Right lobe of liver (tissue), 6 donors: ENCODE measurements at regions not wholly inside any gene's neighbourhood (a gene's known extent, or its start where the extent isn't known, plus 50 kb on each side); places are given as distances from the start of the nearest gene placed in this dataset.
"Not testable (repeated sequence)": the region's sequence is repeated elsewhere in the genome, so short reads cannot be mapped to it uniquely, and the experiment has no call there.

Experiments
- ATAC-seq, 4 donors: fragments of 200-7000 bp; cut with Tn5 transposase; one replicate each; pipeline ENCODE4 v1.9.1; 2020; ENCODE audit warnings: mild to moderate bottlenecking in 4 of 4, moderate library complexity in 4 of 4
- DNase-seq, 3 donors: peaks; one replicate each; pipeline ENCODE4 v3.0.0-alpha.2; 2020
- H3K27ac ChIP-seq, 3 donors: fragments of 200-600 bp; one replicate each; pipeline ENCODE4 v1.8.0; 2022
- H3K27me3 ChIP-seq, 2 donors: fragments of 200-600 bp; one replicate each; pipeline ENCODE4 v1.8.0; 2022
- H3K36me3 ChIP-seq, 4 donors: fragments of 200-600 bp; sonication (generic) in 1 of 4; one replicate each; pipeline versions ENCODE4 v1.5.1 to v1.8.0; 2017 to 2022; ENCODE audit warnings: control low read depth in 1 of 4
- H3K4me1 ChIP-seq, 4 donors: fragments of 200-600 bp; sonication (generic) in 1 of 4; one replicate each; pipeline versions ENCODE4 v1.5.1 to v1.8.0; 2017 to 2022; ENCODE audit warnings: control low read depth in 1 of 4
- H3K4me3 ChIP-seq, 3 donors: fragments of 200-600 bp; one replicate each; pipeline ENCODE4 v1.8.0; 2022
- H3K9me3 ChIP-seq, 4 donors: fragments of 200-600 bp; sonication (generic) in 1 of 4; one replicate each; pipeline versions ENCODE4 v1.5.1 to v1.8.0; 2017 to 2022; ENCODE audit warnings: control low read depth in 1 of 4
- CTCF ChIP-seq, 4 donors: fragments of 200-600 bp in 3 of 4; fragments of 450-650 bp in 1 of 4; IDR thresholded peaks; one replicate each; pipeline versions ENCODE4 v1.5.1 to v1.8.0; 2016 to 2022; ENCODE audit warnings: antibody characterized with exemption in 4 of 4, mild to moderate bottlenecking in 2 of 4
- POLR2A ChIP-seq: fragments of 450-650 bp; IDR thresholded peaks from one replicate; pipeline ENCODE4 v1.6.1; 2017; ENCODE audit warnings: antibody characterized with exemption, mild to moderate bottlenecking
- WGBS: methylation state at CpG from one replicate; pipeline ENCODE4 v1.1.6; 2018; ENCODE audit warnings: low coverage, low lambda C conversion rate; ENCODE audit not compliant: insufficient coverage; ENCODE audit errors: missing lambda C conversion rate; 5-methylcytosine and 5-hydroxymethylcytosine counted together
- intact Hi-C, 2 donors: fragments of 100-400 bp; cut with DNase I; formaldehyde crosslinking; loops; one replicate each; pipeline versions ENCODE4 v1.11.2 to v1.14.1; 2022
- donor health status: DM: no; HTN: yes; CAD: no.
- donor health status: DM: no; HTN: no; CAD: no.
- donor health status: DM: no; HTN: no; CAD: no.
- donor health status: DM: no; HTN: yes; CAD: no.
- donor health status: DM: no; HTN: yes; CAD: no.

- H3K36me3 ChIP-seq = no peaks in the 10 kb centered on the region
- no peaks in the 10 kb centered on the region for H3K4me1 ChIP-seq
- TF ChIP-seq POLR2A = no peak
- no peak for TF ChIP-seq CTCF (IDR thresholded peaks at IDR 0.05)
- ATAC-seq = peak in 2 of 4 donors; percentile 32 to 74
- WGBS = 47% methylated on average over 3 of the region's 3 CpGs
- no peak for DNase-seq
- H3K27ac ChIP-seq = no peak overlapping the region
- intact Hi-C loops = no loop called here
- no peak overlapping the region for H3K4me3 ChIP-seq
- no peaks in the 10 kb centered on the region for H3K9me3 ChIP-seq
- H3K27me3 ChIP-seq = no peaks in the 10 kb centered on the region
Measured at GRCh38 chr2:118748245-118748885, 99.1 kb downstream of the EN1 start.

- Histone ChIP-seq H3K4me1 (no peaks in the 10 kb centered on the region), H3K27me3 (no peaks in the 10 kb centered on the region), H3K4me3 (no peak overlapping the region), H3K27ac (no peak overlapping the region), H3K36me3 (no peaks in the 10 kb centered on the region), H3K9me3 (no peaks in the 10 kb centered on the region)
- DNase-seq (no peak), ATAC-seq (no peak)
- TF ChIP-seq CTCF (IDR thresholded peaks at IDR 0.05) (no peak), POLR2A (no peak)
- intact Hi-C loops = no loop called here
Measured at GRCh38 chr2:118747637-118748036, 99.8 kb downstream of the EN1 start.

- 65% methylated on average over 5 of the region's 5 CpGs for WGBS
- H3K36me3 ChIP-seq = no peaks in the 10 kb centered on the region
- no peaks in the 10 kb centered on the region for H3K4me1 ChIP-seq
- DNase-seq (no peak), ATAC-seq (no peak)
- H3K9me3 ChIP-seq = no peaks in the 10 kb centered on the region
- TF ChIP-seq CTCF (IDR thresholded peaks at IDR 0.05) = no peak
- TF ChIP-seq POLR2A = no peak
- no peak overlapping the region for H3K27ac ChIP-seq
- no peak overlapping the region for H3K4me3 ChIP-seq
- no peaks in the 10 kb centered on the region for H3K27me3 ChIP-seq
- intact Hi-C loops = no loop called here
Measured at GRCh38 chr2:118747066-118747465, 100.4 kb downstream of the EN1 start.

GRCh38 chr2:118744682-118745181 lies 102.7 kb downstream of the EN1 start:
- intact Hi-C loops, H3K9me3 ChIP-seq, H3K4me3 ChIP-seq, H3K4me1 ChIP-seq, H3K27me3 ChIP-seq, H3K27ac ChIP-seq, H3K36me3 ChIP-seq, DNase-seq, ATAC-seq: not testable (repeated sequence)
- 23% methylated on average over 1 of the region's 3 CpGs for WGBS

GRCh38 chr2:118738524-118739308 lies 108.7 kb downstream of the EN1 start:
- TF ChIP-seq CTCF (IDR thresholded peaks at IDR 0.05) = no peak
- TF ChIP-seq POLR2A = no peak
- ATAC-seq (peak in 2 of 4 donors; percentile 85 to 90), DNase-seq (no peak)
- 46% methylated on average over 6 of the region's 7 CpGs for WGBS
- no peak overlapping the region for H3K27ac ChIP-seq
- no peaks in the 10 kb centered on the region for H3K36me3 ChIP-seq
- H3K9me3 ChIP-seq = no peaks in the 10 kb centered on the region
- H3K27me3 ChIP-seq = no peaks in the 10 kb centered on the region
- H3K4me1 ChIP-seq = no peaks in the 10 kb centered on the region
- intact Hi-C loops = no loop called here
- H3K4me3 ChIP-seq = no peak overlapping the region
